ENCODE measurements at regions not wholly inside any gene's neighbourhood (a gene's known extent, or its start where the extent isn't known, plus 50 kb on each side); places are given as distances from the start of the nearest gene placed in this dataset.

GRCh38 chr7:155901176-155901575 is 88.9 kb upstream of the SHH start:
- TF ChIP-seq CTCF (IDR thresholded peaks at IDR 0.05; ENCODE audit: low read depth, low read length), result no peak
- no peak for DNase-seq (ENCODE audit: low read depth, low spot score)
- no peak overlapping the region for H3K4me3 ChIP-seq (ENCODE audit: low read depth, low read length)
- in situ Hi-C loops (cut with HindIII; ENCODE audit: low sequenced_read_pairs), result no loop called here

GRCh38 chr7:155899596-155899995 is 87.3 kb upstream of the SHH start:
- in situ Hi-C loops (cut with HindIII; ENCODE audit: low sequenced_read_pairs), result no loop called here
- DNase-seq (ENCODE audit: low read depth, low spot score), result no peak
- no peak overlapping the region for H3K4me3 ChIP-seq (ENCODE audit: low read depth, low read length)
- no peak for TF ChIP-seq CTCF (IDR thresholded peaks at IDR 0.05; ENCODE audit: low read depth, low read length)

- no peak for TF ChIP-seq CTCF (IDR thresholded peaks at IDR 0.05; ENCODE audit: low read depth, low read length)
- no peak overlapping the region for H3K4me3 ChIP-seq (ENCODE audit: low read depth, low read length)
- no peak for DNase-seq (ENCODE audit: low read depth, low spot score)
- in situ Hi-C loops (cut with HindIII; ENCODE audit: low sequenced_read_pairs), result no loop called here
Measured at GRCh38 chr7:155897758-155898386, 85.6 kb upstream of the SHH start.

- DNase-seq (ENCODE audit: low read depth, low spot score), result peak; percentile 27
- in situ Hi-C loops (cut with HindIII; ENCODE audit: low sequenced_read_pairs), result no loop called here
- no peak for TF ChIP-seq CTCF (IDR thresholded peaks at IDR 0.05; ENCODE audit: low read depth, low read length)
Measured at GRCh38 chr7:155896531-155897263, 84.4 kb upstream of the SHH start.

DNA sequence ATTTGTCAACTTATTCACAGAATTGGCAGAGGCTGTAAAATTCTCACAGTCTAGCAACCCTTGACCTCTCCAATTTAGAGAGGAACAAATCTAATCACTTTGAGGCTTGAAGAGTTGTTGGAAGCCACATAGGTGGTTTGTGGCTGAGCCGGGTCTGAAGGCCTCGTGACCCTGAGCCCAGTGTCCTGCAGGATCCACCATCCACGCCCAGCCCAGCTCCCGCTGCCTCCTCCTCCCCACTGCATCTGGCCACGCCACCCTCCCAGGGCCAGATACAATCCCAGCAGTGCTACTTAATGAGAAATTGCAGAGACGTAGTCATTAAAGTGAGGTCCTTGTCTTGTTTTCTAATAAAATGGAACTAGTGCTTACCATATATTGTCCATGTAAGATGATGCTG is 81.4 kb upstream of the SHH start:
- no peak for TF ChIP-seq CTCF (IDR thresholded peaks at IDR 0.05; ENCODE audit: low read depth, low read length)
- in situ Hi-C loops (cut with HindIII; ENCODE audit: low sequenced_read_pairs), result no loop called here
- no peak for DNase-seq (ENCODE audit: low read depth, low spot score)
- no peak overlapping the region for H3K4me3 ChIP-seq (ENCODE audit: low read depth, low read length)

More at GRCh38 chr7:155896531-155897263, 84.4 kb upstream of the SHH start:
- no peak overlapping the region for H3K4me3 ChIP-seq (ENCODE audit: low read depth, low read length)

DNA sequence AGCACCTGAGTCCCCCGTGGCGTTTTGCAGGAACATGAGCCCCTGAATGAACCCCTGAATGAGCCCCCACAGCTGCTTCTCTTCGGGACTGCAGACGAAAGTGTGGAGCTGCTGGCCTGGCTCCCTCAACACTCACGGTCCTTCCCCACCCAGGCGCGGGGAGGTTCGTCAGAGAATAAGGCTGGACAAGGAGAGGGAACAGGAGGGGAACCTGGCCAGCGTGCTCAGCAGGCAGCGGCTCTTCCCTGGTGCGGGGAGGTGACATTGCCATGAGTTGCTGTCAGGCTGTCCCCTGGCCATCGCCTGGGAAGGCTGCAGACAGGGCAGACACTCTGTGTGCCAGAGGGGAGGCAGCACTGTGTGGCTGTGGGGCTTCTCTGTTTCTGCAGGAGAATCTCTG is 80.9 kb upstream of the SHH start:
- H3K4me3 ChIP-seq (ENCODE audit: low read depth, low read length), result no peak overlapping the region
- no peak for DNase-seq (ENCODE audit: low read depth, low spot score)
- in situ Hi-C loops (cut with HindIII; ENCODE audit: low sequenced_read_pairs), result no loop called here
- TF ChIP-seq CTCF (IDR thresholded peaks at IDR 0.05; ENCODE audit: low read depth, low read length), result no peak
